OCI-LY7 (cell line): ENCODE measurements at regions not wholly inside any gene's neighbourhood (a gene's known extent, or its start where the extent isn't known, plus 50 kb on each side); places are given as distances from the start of the nearest gene placed in this dataset.

ENCODE experiments used
- CTCF ChIP-seq: fragments of 200-600 bp; sonication (generic); conservative IDR thresholded peaks from 2 replicates; pipeline ENCODE4 v1.5.1; 2014; ENCODE audit warnings: mild to moderate bottlenecking, antibody characterized with exemption, low read length, moderate library complexity, mixed read lengths
- EZH2phosphoT487 ChIP-seq: fragments of 200-600 bp; sonication (generic); IDR thresholded peaks from 2 replicates; pipeline ENCODE4 v1.6.1; 2018; ENCODE audit warnings: low read depth, borderline replicate concordance, mild to moderate bottlenecking, mixed run types, antibody characterized with exemption, low read length, moderate library complexity, mixed read lengths

GRCh38 chr16:62353355-62353754 lies 317.1 kb upstream of the CDH8 start:
- TF ChIP-seq CTCF (no peak), EZH2phosphoT487 (no peak)
